OCI-M1 (cell line): ENCODE measurements at regions not wholly inside any gene's neighbourhood (a gene's known extent, or its start where the extent isn't known, plus 50 kb on each side); places are given as distances from the start of the nearest gene placed in this dataset.

Experiments
- DNase-seq: peaks from one replicate; lab custom pipeline; 2025; lab: John Stamatoyannopoulos, UW

GRCh38 chr20:22404419-22405170 is 179.8 kb downstream of the FOXA2 start:
- DNase-seq, result peak; percentile 49

DNA sequence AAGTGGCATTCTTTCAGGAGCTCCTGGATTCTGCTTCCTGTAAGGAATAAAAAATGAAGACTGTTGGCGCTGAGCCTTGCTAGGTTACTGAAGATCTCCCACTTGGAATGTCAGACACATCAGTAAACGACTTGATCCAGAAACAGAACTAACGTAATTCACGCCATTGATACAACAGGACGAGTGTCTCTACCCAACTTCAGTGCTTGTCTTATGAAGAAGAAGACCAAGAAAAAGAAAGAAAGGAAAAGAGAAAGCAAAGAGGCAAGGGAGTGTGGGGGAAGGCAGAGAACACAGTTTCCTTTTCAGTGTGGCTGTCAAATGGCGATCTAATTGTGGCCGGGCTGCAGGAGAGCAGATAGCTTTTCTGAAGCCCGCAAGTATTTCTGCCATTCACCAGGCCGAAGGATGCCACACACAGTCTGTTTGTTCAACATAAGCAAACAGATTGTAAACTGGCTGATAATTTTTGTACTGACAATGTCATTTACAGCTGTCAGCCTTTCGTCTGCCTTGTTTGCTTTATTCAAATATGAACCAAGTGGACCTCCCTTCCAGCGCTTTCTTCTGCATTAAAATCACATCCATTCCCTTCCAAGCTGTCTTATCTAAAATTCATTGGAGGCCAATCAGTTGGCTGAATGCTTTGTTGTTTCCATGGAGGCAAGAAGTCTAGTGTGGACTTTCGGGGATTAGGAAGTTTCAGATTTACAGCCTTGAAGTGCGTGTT is 180.6 kb downstream of the FOXA2 start:
- peak; percentile 84 for DNase-seq

- DNase-seq, result peak; percentile 75
These were observed 181.2 kb downstream of the FOXA2 start for GRCh38 chr20:22403022-22403631.

DNA sequence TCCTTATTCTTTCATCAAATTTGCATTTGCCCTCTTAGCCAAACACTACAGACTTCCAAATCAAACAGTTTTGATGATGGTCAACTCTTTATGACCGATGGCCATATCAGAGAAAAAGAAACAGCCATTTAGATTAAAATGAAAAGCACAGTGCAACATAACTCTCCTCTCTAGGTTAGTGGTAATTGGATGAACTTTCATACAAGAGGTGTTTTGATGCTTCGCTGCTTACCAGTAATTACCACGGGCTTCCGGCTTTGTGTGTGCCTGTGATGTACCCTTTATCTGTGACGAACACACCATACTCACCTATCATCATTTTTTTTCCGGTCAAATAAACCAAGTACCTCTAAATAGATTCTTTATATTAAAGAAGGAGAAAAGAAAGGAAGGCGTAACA is 181.8 kb downstream of the FOXA2 start:
- no peak for DNase-seq

- DNase-seq, result no peak
These were observed 183.9 kb downstream of the FOXA2 start for GRCh38 chr20:22400440-22400839.

DNA sequence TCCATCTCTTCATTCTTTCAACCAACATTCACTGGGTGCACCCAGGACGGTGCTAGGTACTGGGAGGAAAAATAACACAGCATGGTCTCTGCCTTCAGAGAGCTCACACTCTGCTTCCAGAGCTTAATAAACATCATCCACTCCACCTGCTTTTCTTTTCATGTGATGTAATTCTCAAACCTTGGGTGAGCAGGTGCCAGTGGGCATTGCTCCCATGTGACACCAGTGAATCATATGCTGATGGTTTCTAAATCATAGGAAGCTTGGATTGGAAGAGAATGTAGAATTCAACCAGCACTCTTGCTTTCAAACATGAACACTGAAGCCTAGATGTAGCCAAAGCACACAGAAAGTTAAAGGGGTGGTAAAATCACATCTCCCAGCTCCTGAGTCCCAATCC is 189.8 kb downstream of the FOXA2 start:
- DNase-seq, result no peak

DNA sequence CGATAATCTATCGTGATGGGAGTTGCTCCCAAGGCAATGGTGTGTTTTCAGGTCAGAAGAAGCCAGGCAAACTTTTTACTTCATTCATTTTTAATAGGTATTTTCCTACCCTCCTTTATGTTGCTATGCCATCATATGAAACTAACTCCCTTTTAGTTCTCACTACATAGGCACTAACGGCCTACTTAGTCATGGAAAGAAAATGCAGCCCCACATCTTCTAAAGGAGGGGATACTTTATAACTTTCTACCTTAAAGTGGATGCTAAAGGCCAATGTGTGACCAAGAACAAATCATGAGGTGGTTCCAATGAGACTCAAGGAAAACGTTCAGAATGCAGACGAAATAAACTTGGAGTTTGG is 193.8 kb downstream of the FOXA2 start:
- no peak for DNase-seq

GRCh38 chr20:22389836-22390542 is 194.4 kb downstream of the FOXA2 start:
- no peak for DNase-seq

DNA sequence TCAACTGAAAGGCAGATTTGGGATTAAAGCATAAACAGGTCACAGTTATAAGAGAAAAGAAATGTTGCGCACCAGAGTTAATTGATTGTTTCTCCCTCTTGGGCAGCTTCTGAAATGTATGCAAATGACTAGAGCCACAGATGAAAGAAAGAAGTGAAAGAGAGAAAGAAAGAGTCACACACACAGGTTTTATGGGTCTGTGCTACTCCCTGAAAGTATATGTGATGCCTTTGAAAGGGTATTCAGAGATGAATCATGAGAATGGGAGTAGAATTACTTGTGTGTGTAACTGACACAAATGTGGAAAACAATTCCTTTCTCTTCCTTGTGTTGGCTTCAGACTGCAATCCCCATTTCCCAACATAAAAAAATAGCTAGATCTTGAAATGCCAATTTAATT is 196.9 kb downstream of the FOXA2 start:
- DNase-seq, result peak; percentile 8

GRCh38 chr20:22386306-22386623 is 198.1 kb downstream of the FOXA2 start:
- no peak for DNase-seq

DNA sequence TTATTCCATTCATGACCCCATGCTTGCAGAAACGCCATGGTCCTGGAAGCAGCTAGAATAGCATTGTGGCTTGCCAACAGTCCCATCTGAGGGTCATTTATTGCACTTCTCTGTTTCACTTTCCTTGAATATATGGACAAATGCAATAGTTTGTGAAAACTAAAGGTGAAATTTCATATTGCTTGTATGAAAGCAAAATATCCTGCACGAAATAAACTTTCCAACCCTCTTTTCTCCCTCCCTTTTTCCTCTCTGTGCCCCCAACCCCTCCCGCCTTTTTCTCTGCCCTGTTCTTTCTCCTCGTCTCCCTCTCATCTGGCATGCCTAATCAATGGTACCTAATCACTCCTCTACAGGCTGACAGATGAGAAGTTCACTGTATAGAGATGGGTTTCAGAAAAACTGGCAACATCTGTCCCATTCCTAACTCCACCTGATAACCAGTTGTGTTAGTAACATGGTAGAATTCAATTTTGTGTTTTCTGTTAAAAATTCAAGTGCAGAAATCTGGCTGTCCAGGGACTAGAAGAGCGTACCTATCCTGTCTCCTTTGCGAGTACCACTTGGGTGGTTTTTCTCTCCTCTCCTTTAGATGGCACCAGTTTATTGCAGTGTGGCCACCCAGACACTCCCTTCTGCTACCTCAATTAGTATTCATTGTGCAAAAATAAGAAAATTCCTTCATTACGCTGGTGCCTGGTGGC is 198.6 kb downstream of the FOXA2 start:
- peak; percentile 92 for DNase-seq

GRCh38 chr20:22384978-22385377 is 199.4 kb downstream of the FOXA2 start:
- DNase-seq, result no peak

GRCh38 chr20:22383156-22383555 is 201.2 kb downstream of the FOXA2 start:
- DNase-seq, result no peak

- DNase-seq, result no peak
These were observed 201.6 kb downstream of the FOXA2 start for GRCh38 chr20:22382742-22383141.

GRCh38 chr20:22381812-22382416 is 202.5 kb downstream of the FOXA2 start:
- DNase-seq, result no peak

DNA sequence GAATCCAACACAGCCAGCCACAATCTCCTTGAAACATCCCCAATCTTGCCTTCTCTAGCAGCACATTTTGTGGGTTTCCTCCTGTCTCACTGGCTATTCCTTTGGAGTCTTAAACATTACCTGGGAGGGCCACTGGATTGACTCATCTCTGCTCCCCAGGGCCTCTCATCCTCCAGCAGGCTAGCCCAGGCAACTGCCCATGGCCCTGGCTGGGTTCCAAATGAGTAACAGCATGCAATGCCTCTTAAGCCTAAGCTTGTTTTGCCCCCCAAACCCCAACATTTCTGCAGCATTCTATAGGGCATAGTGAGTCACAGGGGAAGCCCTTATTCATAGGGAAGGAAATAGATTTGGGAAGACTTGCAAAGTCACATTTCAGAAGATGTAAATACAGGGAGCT is 204.9 kb downstream of the FOXA2 start:
- no peak for DNase-seq

GRCh38 chr20:22374678-22375590 is 209.4 kb downstream of the FOXA2 start:
- DNase-seq, result no peak

- DNase-seq, result no peak
These were observed 210.3 kb downstream of the FOXA2 start for GRCh38 chr20:22374066-22374465.

GRCh38 chr20:22373164-22373895 is 211.0 kb downstream of the FOXA2 start:
- DNase-seq, result no peak

DNA sequence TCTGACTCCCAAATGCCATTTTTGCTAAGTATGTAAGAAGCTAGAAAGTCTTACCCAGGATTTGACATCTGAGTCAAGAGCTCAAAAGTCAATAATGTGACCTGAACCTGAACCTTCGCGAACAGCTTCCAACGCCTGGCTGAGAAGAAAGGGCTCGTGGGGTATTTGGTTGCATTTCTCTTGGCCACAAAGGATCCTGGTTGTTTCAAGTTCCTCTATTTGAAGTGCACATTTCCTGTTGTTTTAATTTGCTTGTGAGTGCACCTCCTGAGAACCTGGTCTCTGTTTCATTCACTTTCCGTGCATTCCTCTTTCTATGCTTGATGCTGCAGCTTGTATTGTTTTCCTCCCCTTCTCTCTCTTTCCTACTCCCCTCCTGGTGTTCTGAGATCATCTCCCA is 212.5 kb downstream of the FOXA2 start:
- peak; percentile 10 for DNase-seq
